ENCODE measurements at regions not wholly inside any gene's neighbourhood (a gene's known extent, or its start where the extent isn't known, plus 50 kb on each side); places are given as distances from the start of the nearest gene placed in this dataset.

GRCh38 chr2:220569112-220569897 lies 941.9 kb downstream of the SLC4A3 start:
- Histone ChIP-seq H3K4me1 (ENCODE audit: control insufficient read depth, insufficient read depth, low read length) (no peaks in the 10 kb centered on the region), H3K27me3 (ENCODE audit: control insufficient read depth, insufficient read depth, low read length) (no peaks in the 10 kb centered on the region), H3K4me3 (ENCODE audit: low read length) (no peak overlapping the region), H3K4me2 (ENCODE audit: low read length) (no peak overlapping the region), H3K9ac (ENCODE audit: low read depth, low read length) (no peak overlapping the region), H3K9me3 (replicated peaks; ENCODE audit: low read length) (no peaks in the 10 kb centered on the region), H3K36me3 (ENCODE audit: insufficient read depth, low read length) (no peaks in the 10 kb centered on the region)

GRCh38 chr2:220572385-220572784 lies 945.0 kb downstream of the SLC4A3 start:
- no peak overlapping the region for H3K4me2 ChIP-seq (ENCODE audit: low read length)
- no peaks in the 10 kb centered on the region for H3K36me3 ChIP-seq (ENCODE audit: insufficient read depth, low read length)
- no peaks in the 10 kb centered on the region for H3K4me1 ChIP-seq (ENCODE audit: control insufficient read depth, insufficient read depth, low read length)
- H3K27me3 ChIP-seq (ENCODE audit: control insufficient read depth, insufficient read depth, low read length), result no peaks in the 10 kb centered on the region
- H3K4me3 ChIP-seq (ENCODE audit: low read length), result no peak overlapping the region
- H3K9ac ChIP-seq (ENCODE audit: low read depth, low read length), result no peak overlapping the region
- H3K9me3 ChIP-seq (replicated peaks; ENCODE audit: low read length), result no peaks in the 10 kb centered on the region

GRCh38 chr2:220574038-220574437 lies 946.6 kb downstream of the SLC4A3 start:
- H3K4me2 ChIP-seq (ENCODE audit: low read length), result no peak overlapping the region
- no peaks in the 10 kb centered on the region for H3K9me3 ChIP-seq (replicated peaks; ENCODE audit: low read length)
- H3K4me1 ChIP-seq (ENCODE audit: control insufficient read depth, insufficient read depth, low read length), result no peaks in the 10 kb centered on the region
- H3K36me3 ChIP-seq (ENCODE audit: insufficient read depth, low read length), result no peaks in the 10 kb centered on the region
- H3K9ac ChIP-seq (ENCODE audit: low read depth, low read length), result no peak overlapping the region
- H3K4me3 ChIP-seq (ENCODE audit: low read length), result no peak overlapping the region
- no peaks in the 10 kb centered on the region for H3K27me3 ChIP-seq (ENCODE audit: control insufficient read depth, insufficient read depth, low read length)

GRCh38 chr2:220575963-220576362 lies 948.5 kb downstream of the SLC4A3 start:
- Histone ChIP-seq H3K9ac (ENCODE audit: low read depth, low read length) (no peak overlapping the region), H3K4me2 (ENCODE audit: low read length) (no peak overlapping the region), H3K4me1 (ENCODE audit: control insufficient read depth, insufficient read depth, low read length) (no peaks in the 10 kb centered on the region), H3K27me3 (ENCODE audit: control insufficient read depth, insufficient read depth, low read length) (no peaks in the 10 kb centered on the region), H3K4me3 (ENCODE audit: low read length) (no peak overlapping the region), H3K9me3 (replicated peaks; ENCODE audit: low read length) (no peaks in the 10 kb centered on the region), H3K36me3 (ENCODE audit: insufficient read depth, low read length) (no peaks in the 10 kb centered on the region)

DNA sequence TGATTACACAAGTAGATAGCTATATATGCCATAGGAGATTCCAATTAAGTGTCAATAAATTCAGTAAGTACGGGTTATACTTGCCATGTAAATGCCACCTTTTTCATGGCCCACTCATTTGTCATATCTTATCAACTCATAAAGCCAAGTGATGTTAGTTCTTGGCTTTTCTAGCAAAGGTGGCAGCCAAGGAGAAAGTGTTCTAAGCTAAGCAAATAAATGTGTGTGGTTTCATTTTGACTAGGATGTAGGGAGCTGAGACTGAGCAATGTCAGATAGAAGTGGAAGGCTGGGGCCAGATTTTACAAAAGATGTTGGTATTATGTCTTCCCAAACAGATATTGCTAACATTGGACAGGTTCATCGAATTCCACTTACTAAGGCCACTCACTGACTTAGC lies 952.0 kb downstream of the SLC4A3 start:
- no peaks in the 10 kb centered on the region for H3K9me3 ChIP-seq (replicated peaks; ENCODE audit: low read length)
- no peak overlapping the region for H3K4me2 ChIP-seq (ENCODE audit: low read length)
- H3K27me3 ChIP-seq (ENCODE audit: control insufficient read depth, insufficient read depth, low read length), result no peaks in the 10 kb centered on the region
- H3K4me3 ChIP-seq (ENCODE audit: low read length), result no peak overlapping the region
- no peaks in the 10 kb centered on the region for H3K4me1 ChIP-seq (ENCODE audit: control insufficient read depth, insufficient read depth, low read length)
- H3K36me3 ChIP-seq (ENCODE audit: insufficient read depth, low read length), result no peaks in the 10 kb centered on the region
- no peak overlapping the region for H3K9ac ChIP-seq (ENCODE audit: low read depth, low read length)

DNA sequence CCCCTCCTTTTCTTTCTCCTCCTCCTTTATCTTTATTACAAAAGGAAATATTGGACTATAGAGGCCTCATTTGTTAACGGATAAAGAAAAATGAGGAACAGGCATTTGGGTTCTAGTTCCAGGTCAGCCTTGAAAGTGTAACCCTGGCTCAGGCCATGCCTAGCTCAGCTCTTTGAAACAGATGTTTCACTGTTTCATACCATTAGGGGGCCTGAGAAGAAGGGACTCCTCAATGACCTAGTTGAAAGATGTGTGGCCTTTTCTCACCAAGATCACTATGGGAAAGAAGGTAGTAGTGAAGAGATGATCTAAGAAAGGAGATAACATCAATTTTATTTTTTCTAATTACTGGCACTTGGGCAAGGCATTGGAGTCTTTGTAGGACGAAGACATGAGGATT lies 952.7 kb downstream of the SLC4A3 start:
- H3K4me2 ChIP-seq (ENCODE audit: low read length), result no peak overlapping the region
- no peaks in the 10 kb centered on the region for H3K27me3 ChIP-seq (ENCODE audit: control insufficient read depth, insufficient read depth, low read length)
- no peaks in the 10 kb centered on the region for H3K4me1 ChIP-seq (ENCODE audit: control insufficient read depth, insufficient read depth, low read length)
- H3K36me3 ChIP-seq (ENCODE audit: insufficient read depth, low read length), result no peaks in the 10 kb centered on the region
- H3K9ac ChIP-seq (ENCODE audit: low read depth, low read length), result no peak overlapping the region
- H3K9me3 ChIP-seq (replicated peaks; ENCODE audit: low read length), result no peaks in the 10 kb centered on the region
- H3K4me3 ChIP-seq (ENCODE audit: low read length), result no peak overlapping the region

DNA sequence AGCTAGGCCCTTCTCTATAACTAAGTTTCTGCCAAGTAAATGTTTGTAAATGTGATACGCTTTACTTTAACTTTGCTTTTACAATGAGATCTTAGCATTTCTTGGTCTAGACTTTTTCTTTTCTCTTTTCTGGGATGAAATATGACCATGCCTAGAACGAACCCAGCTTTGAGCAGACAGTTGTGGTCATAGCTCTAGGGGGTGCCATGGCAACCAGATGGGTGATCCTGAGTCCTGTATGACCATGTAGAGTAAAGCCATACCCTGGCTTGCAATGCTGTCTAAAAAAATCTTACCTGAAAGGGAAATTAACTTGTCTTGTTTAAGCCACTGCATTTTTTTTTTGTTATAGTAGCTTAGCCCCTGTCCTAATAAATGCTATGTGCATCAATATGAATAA lies 956.3 kb downstream of the SLC4A3 start:
- Histone ChIP-seq H3K27me3 (ENCODE audit: control insufficient read depth, insufficient read depth, low read length) (no peaks in the 10 kb centered on the region), H3K9me3 (replicated peaks; ENCODE audit: low read length) (no peaks in the 10 kb centered on the region), H3K4me1 (ENCODE audit: control insufficient read depth, insufficient read depth, low read length) (no peaks in the 10 kb centered on the region), H3K4me2 (ENCODE audit: low read length) (no peak overlapping the region), H3K9ac (ENCODE audit: low read depth, low read length) (no peak overlapping the region), H3K4me3 (ENCODE audit: low read length) (no peak overlapping the region), H3K36me3 (ENCODE audit: insufficient read depth, low read length) (no peaks in the 10 kb centered on the region)

DNA sequence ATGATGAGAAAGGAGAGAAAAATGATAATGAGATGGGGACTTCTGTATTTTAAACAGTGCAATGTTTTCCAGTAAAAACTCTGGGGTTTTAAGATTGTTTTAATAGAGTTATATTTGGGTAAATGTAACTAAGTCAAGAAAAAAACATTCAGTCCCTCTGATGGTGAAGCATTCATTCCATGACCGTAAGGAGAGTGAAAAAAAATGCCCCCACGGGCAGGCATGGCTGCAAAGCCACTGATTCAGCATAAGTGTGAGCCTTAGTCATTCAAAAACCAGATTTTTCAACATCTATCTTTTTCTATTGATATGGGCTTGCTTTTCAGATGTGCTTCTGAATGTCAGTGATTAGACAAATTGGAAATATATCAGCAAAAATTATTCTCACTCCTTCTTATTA lies 957.8 kb downstream of the SLC4A3 start:
- Histone ChIP-seq H3K9me3 (replicated peaks; ENCODE audit: low read length) (no peaks in the 10 kb centered on the region), H3K4me1 (ENCODE audit: control insufficient read depth, insufficient read depth, low read length) (no peaks in the 10 kb centered on the region), H3K4me2 (ENCODE audit: low read length) (no peak overlapping the region), H3K9ac (ENCODE audit: low read depth, low read length) (no peak overlapping the region), H3K27me3 (ENCODE audit: control insufficient read depth, insufficient read depth, low read length) (no peaks in the 10 kb centered on the region), H3K36me3 (ENCODE audit: insufficient read depth, low read length) (no peaks in the 10 kb centered on the region), H3K4me3 (ENCODE audit: low read length) (no peak overlapping the region)

GRCh38 chr2:220586980-220587530 lies 959.6 kb downstream of the SLC4A3 start:
- Histone ChIP-seq H3K4me3 (ENCODE audit: low read length) (no peak overlapping the region), H3K9me3 (replicated peaks; ENCODE audit: low read length) (no peaks in the 10 kb centered on the region), H3K4me1 (ENCODE audit: control insufficient read depth, insufficient read depth, low read length) (no peaks in the 10 kb centered on the region), H3K27me3 (ENCODE audit: control insufficient read depth, insufficient read depth, low read length) (no peaks in the 10 kb centered on the region), H3K4me2 (ENCODE audit: low read length) (no peak overlapping the region), H3K36me3 (ENCODE audit: insufficient read depth, low read length) (no peaks in the 10 kb centered on the region), H3K9ac (ENCODE audit: low read depth, low read length) (no peak overlapping the region)

- Histone ChIP-seq H3K4me2 (ENCODE audit: low read length) (no peak overlapping the region), H3K27me3 (ENCODE audit: control insufficient read depth, insufficient read depth, low read length) (no peaks in the 10 kb centered on the region), H3K9me3 (replicated peaks; ENCODE audit: low read length) (no peaks in the 10 kb centered on the region), H3K36me3 (ENCODE audit: insufficient read depth, low read length) (no peaks in the 10 kb centered on the region), H3K4me1 (ENCODE audit: control insufficient read depth, insufficient read depth, low read length) (no peaks in the 10 kb centered on the region), H3K9ac (ENCODE audit: low read depth, low read length) (no peak overlapping the region), H3K4me3 (ENCODE audit: low read length) (no peak overlapping the region)
Observed at GRCh38 chr2:220588148-220588547, 960.7 kb downstream of the SLC4A3 start.

DNA sequence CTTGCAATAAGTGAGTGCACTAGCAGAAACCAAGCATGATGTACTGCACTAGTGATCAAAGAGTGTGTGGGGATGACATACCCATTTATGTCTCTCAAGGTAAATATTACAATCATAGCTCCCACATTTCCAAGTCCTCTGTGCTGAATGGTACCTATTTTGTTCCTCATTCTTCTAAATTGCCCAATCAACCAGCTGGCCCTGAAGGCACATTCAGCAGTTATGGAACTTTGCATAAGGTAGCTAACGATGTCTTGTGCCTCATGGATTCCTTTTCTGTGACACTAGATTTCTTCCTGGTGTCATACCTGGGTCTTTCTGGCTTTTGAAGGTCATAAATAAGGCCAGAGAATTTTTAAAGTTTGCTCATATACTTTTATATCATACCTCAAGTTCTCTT lies 963.0 kb downstream of the SLC4A3 start:
- Histone ChIP-seq H3K4me1 (ENCODE audit: control insufficient read depth, insufficient read depth, low read length) (no peaks in the 10 kb centered on the region), H3K4me3 (ENCODE audit: low read length) (no peak overlapping the region), H3K4me2 (ENCODE audit: low read length) (no peak overlapping the region), H3K9me3 (replicated peaks; ENCODE audit: low read length) (no peaks in the 10 kb centered on the region), H3K36me3 (ENCODE audit: insufficient read depth, low read length) (no peaks in the 10 kb centered on the region), H3K9ac (ENCODE audit: low read depth, low read length) (no peak overlapping the region), H3K27me3 (ENCODE audit: control insufficient read depth, insufficient read depth, low read length) (no peaks in the 10 kb centered on the region)

DNA sequence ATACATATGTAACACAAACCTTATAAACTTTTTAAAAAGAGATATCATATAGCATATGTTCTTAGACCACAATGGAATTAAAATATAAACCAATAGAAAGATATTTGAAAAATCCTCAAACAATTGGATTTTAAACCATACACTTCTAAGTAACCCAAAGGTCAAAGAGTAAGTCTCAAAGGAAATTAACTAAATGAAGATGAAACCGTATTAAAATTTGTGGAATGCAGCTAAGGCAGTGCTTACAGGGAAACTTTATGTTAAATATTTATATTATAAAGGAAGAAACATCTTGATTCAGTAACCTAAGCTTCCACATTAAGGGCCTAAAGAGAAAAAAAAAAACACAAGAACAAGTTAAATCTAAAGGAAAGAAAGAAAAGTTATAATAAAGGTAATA lies 966.1 kb downstream of the SLC4A3 start:
- Histone ChIP-seq H3K36me3 (ENCODE audit: insufficient read depth, low read length) (no peaks in the 10 kb centered on the region), H3K4me1 (ENCODE audit: control insufficient read depth, insufficient read depth, low read length) (no peaks in the 10 kb centered on the region), H3K27me3 (ENCODE audit: control insufficient read depth, insufficient read depth, low read length) (no peaks in the 10 kb centered on the region)

More for the DNA sequence above, 966.1 kb downstream of the SLC4A3 start:
- Histone ChIP-seq H3K9me3 (replicated peaks; ENCODE audit: low read length) (no peaks in the 10 kb centered on the region), H3K4me2 (ENCODE audit: low read length) (no peak overlapping the region), H3K9ac (ENCODE audit: low read depth, low read length) (no peak overlapping the region), H3K4me3 (ENCODE audit: low read length) (no peak overlapping the region)
